Tibial artery (tissue), 4 donors: ENCODE measurements at regions not wholly inside any gene's neighbourhood (a gene's known extent, or its start where the extent isn't known, plus 50 kb on each side); places are given as distances from the start of the nearest gene placed in this dataset.

Source experiments
- DNase-seq, 2 donors: peaks; one replicate each; pipeline ENCODE4 v3.0.0-alpha.2; 2019
- H3K27ac ChIP-seq, 2 donors: fragments of 200-600 bp; sonication (generic) in 1 of 2; 1 replicate in 1 of 2; 2 replicates in 1 of 2; pipeline ENCODE4 v1.5.1; 2018 to 2019; ENCODE audit warnings: mild to moderate bottlenecking in 1 of 2
- H3K27me3 ChIP-seq, 2 donors: fragments of 200-600 bp; sonication (generic) in 1 of 2; one replicate each; pipeline versions ENCODE4 v1.5.1 to v1.6.0; 2016 to 2019
- H3K36me3 ChIP-seq, 3 donors: fragments of 200-600 bp; sonication (generic) in 2 of 3; one replicate each; pipeline ENCODE4 v1.5.1; 2016 to 2019; ENCODE audit warnings: mild to moderate bottlenecking in 2 of 3
- H3K4me1 ChIP-seq, 4 donors: fragments of 200-600 bp; sonication (generic) in 2 of 4; 1 replicate in 3 of 4; 2 replicates in 1 of 4; pipeline ENCODE4 v1.5.1; 2016 to 2019
- H3K4me3 ChIP-seq, 2 donors: fragments of 200-600 bp; sonication (generic) in 1 of 2; 1 replicate in 1 of 2; 2 replicates in 1 of 2; pipeline ENCODE4 v1.5.1; 2018 to 2019; ENCODE audit warnings: mild to moderate bottlenecking in 2 of 2
- H3K9me3 ChIP-seq, 3 donors: fragments of 200-600 bp; sonication (generic) in 1 of 3; one replicate each; pipeline ENCODE4 v1.5.1; 2016 to 2019
- intact Hi-C: fragments of 100-400 bp; cut with DNase I; formaldehyde crosslinking; loops from one replicate; pipeline ENCODE4 v1.15.0; 2023; ENCODE audit warnings: low total_unique reads
- TF ChIP-seq, protein P1 (sequence below), 2 experiments: fragments of 200-600 bp in 1 of 2; fragments of 450-650 bp in 1 of 2; IDR thresholded peaks; one replicate each; pipeline ENCODE4 v1.5.1; 2017 to 2019; ENCODE audit warnings: antibody characterized with exemption in 2 of 2, mild to moderate bottlenecking in 1 of 2, moderate library complexity in 1 of 2

DNA sequence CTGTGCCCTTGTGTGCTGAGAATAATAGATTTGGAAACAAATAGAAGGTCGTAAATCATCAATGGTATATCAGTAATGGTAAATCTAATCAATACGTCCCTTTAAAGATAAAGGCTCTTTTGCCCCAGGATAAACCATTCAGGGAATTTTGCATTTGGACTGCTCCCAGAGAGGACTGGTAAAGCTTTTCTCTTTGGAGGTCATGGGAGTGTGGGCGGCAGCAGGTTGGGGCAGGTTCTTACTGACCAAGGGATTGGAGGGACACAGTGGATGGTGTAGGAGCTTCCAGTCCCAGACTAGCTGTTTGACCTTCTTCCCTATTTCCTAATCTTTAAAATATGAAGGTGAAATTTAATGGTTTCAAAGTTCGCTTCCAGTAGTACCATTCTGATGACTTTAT is 87.8 kb upstream of the NTF3 start:
- Histone ChIP-seq H3K4me1 (no peaks in the 10 kb centered on the region), H3K27me3 (no peaks in the 10 kb centered on the region), H3K4me3 (no peak overlapping the region), H3K36me3 (no peaks in the 10 kb centered on the region), H3K27ac (no peak overlapping the region), H3K9me3 (no peaks in the 10 kb centered on the region)
- intact Hi-C loops: no loop called here
- TF ChIP-seq, protein P1, sequence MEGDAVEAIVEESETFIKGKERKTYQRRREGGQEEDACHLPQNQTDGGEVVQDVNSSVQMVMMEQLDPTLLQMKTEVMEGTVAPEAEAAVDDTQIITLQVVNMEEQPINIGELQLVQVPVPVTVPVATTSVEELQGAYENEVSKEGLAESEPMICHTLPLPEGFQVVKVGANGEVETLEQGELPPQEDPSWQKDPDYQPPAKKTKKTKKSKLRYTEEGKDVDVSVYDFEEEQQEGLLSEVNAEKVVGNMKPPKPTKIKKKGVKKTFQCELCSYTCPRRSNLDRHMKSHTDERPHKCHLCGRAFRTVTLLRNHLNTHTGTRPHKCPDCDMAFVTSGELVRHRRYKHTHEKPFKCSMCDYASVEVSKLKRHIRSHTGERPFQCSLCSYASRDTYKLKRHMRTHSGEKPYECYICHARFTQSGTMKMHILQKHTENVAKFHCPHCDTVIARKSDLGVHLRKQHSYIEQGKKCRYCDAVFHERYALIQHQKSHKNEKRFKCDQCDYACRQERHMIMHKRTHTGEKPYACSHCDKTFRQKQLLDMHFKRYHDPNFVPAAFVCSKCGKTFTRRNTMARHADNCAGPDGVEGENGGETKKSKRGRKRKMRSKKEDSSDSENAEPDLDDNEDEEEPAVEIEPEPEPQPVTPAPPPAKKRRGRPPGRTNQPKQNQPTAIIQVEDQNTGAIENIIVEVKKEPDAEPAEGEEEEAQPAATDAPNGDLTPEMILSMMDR (IDR thresholded peaks at IDR 0.05): no peak
- no peak for DNase-seq

DNA sequence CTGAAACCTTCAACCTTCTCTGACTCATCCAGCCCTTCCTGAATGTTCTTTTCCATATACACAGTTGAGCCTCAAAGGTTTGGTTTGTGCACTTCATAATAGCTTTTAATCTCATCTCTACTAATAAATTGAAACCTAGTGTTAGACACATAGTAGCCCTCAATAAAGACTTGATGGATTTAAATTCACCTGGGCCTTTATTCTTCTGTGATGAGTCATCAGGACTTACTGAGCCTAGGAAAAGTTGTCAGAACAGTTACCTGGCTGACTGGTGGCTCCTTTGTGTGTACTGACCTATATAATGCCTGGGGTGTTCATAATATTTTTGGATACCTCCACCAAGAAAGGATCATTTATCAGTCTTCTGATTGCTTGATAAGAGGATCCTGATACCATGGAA is 86.4 kb upstream of the NTF3 start:
- TF ChIP-seq, protein P1 (IDR thresholded peaks at IDR 0.05): no peak
- intact Hi-C loops: no loop called here
- Histone ChIP-seq H3K27ac (no peak overlapping the region), H3K9me3 (no peaks in the 10 kb centered on the region), H3K27me3 (no peaks in the 10 kb centered on the region), H3K36me3 (no peaks in the 10 kb centered on the region), H3K4me3 (no peak overlapping the region), H3K4me1 (no peaks in the 10 kb centered on the region)
- DNase-seq: no peak

DNA sequence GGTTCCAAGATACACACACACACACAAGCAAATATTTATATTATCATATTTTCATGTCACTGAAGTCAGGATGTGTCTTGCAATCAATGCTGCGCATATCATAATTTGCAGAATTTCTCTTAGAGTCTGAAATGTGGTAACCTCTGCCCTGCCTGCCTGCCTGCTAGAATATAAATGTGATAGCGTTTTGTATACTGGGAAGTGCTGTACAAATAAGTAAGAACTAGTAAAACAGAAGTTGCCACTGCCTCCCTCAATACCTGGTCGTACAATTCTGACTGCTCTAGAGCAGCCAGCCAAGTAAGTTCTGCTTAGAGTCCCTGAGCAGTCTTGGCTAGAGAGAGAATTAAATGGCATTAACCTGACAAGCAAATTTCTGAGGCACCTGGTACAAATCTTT is 83.9 kb upstream of the NTF3 start:
- Histone ChIP-seq H3K27me3 (no peaks in the 10 kb centered on the region), H3K9me3 (peaks cover 0 to under 1% (median 0%) of the 10 kb centered on the region in 3 donors), H3K4me3 (no peak overlapping the region), H3K27ac (no peak overlapping the region), H3K4me1 (no peaks in the 10 kb centered on the region), H3K36me3 (no peaks in the 10 kb centered on the region)
- intact Hi-C loops: no loop called here
- TF ChIP-seq, protein P1 (IDR thresholded peaks at IDR 0.05): no peak
- no peak for DNase-seq

DNA sequence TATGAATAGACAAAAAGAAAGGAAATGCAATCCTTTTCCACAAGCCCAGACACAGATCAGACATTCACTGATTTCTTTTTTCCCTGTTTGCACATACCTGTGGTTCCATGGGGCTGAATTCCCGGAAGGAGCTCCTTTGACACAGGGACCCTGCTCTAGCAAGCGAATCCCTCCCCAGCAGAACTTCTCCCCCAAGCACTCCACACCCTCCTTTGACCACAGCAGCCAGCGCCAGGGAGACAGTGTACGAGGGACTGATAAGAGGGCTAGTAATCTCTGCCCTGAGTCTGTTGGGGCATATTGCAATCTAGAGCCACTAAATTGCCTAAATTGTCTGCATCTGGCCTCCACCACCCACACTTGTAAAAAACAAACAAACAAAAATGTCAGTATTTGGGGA is 83.4 kb upstream of the NTF3 start:
- Histone ChIP-seq H3K27me3 (no peaks in the 10 kb centered on the region), H3K36me3 (no peaks in the 10 kb centered on the region), H3K9me3 (peaks cover 0 to 4% (median 0%) of the 10 kb centered on the region in 3 donors), H3K4me3 (no peak overlapping the region), H3K4me1 (no peaks in the 10 kb centered on the region), H3K27ac (no peak overlapping the region)
- no peak for DNase-seq
- TF ChIP-seq, protein P1 (IDR thresholded peaks at IDR 0.05): no peak
- intact Hi-C loops: no loop called here

DNA sequence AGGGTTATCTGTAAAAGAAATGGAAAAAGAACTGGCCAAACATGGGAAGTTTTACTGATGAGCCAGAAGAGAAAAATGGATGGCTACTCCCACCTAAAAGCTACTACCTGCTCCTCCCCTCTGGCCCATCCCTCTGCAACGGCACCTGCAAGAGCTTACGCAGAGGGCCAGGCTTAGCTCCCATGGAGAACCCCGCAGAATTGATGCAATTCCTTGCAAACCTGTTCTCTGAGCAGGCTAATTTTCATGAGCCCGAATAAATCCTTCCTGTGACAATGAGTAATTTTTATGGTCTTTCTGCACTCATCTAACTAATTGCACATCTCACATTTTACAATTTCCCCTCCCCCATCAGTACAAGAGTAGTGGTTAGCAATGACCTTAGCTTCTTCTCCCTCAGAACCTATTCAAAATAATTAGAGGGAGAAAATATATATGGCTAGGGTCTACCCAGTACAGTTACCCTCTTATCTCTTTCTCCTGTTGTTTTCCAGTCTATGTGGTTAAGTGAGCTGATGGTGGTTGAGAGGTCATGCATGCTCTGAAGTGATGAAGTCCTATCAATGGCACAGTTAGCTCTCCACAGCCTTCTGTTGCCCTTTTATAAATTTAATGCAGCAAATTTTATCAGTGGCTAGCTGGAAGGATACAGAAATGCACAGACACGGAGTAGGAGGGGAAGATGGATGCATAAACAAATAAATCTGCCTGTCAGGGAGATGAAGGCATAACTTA is 67.7 kb upstream of the NTF3 start:
- H3K9me3 ChIP-seq: no peaks in the 10 kb centered on the region
- no peaks in the 10 kb centered on the region for H3K4me1 ChIP-seq
- H3K27ac ChIP-seq: no peak overlapping the region
- intact Hi-C loops: no loop called here
- TF ChIP-seq, protein P1 (IDR thresholded peaks at IDR 0.05): no peak
- H3K4me3 ChIP-seq: no peak overlapping the region
- no peak for DNase-seq
- no peaks in the 10 kb centered on the region for H3K36me3 ChIP-seq
- no peaks in the 10 kb centered on the region for H3K27me3 ChIP-seq

DNA sequence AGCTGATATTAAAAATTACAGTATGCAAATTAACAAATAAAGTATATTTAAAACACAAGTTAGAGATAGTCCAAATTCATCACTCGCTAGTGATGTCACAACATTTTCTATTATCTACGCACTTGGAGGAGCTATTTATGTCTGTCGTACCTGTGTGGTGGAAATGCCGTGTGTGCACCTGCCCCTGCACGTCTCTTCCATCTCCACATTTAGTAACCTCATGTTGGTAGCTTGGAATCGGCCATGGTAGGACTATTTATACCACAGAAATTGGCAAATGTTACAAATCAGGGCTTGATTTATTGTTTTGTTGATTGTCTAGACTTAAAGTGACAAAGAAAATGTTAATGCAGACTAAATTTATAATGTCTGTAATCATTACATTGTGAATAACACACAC is 62.6 kb upstream of the NTF3 start:
- intact Hi-C loops: no loop called here
- no peaks in the 10 kb centered on the region for H3K9me3 ChIP-seq
- no peaks in the 10 kb centered on the region for H3K36me3 ChIP-seq
- no peaks in the 10 kb centered on the region for H3K27me3 ChIP-seq
- no peaks in the 10 kb centered on the region for H3K4me1 ChIP-seq
- DNase-seq: no peak
- H3K4me3 ChIP-seq: no peak overlapping the region
- TF ChIP-seq, protein P1 (IDR thresholded peaks at IDR 0.05): no peak
- H3K27ac ChIP-seq: no peak overlapping the region
